Upper lobe of left lung (tissue), 6 donors: ENCODE measurements at regions not wholly inside any gene's neighbourhood (a gene's known extent, or its start where the extent isn't known, plus 50 kb on each side); places are given as distances from the start of the nearest gene placed in this dataset.

Source experiments
- ATAC-seq, 2 donors: fragments of 200-7000 bp; cut with Tn5 transposase; one replicate each; pipeline ENCODE4 v1.9.1; 2022; ENCODE audit warnings: mild to moderate bottlenecking in 2 of 2, moderate library complexity in 2 of 2; ENCODE audit not compliant: low FRiP score in 2 of 2
- DNase-seq, 2 donors: peaks; one replicate each; pipeline ENCODE4 v3.0.0-alpha.2; 2019 to 2020
- H3K27ac ChIP-seq, 4 donors: fragments of 200-600 bp; sonication (generic); one replicate each; pipeline ENCODE4 v1.5.1; 2016 to 2019
- H3K27me3 ChIP-seq, 4 donors: fragments of 200-600 bp; sonication (generic); one replicate each; pipeline ENCODE4 v1.5.1; 2017 to 2019
- H3K36me3 ChIP-seq, 4 donors: fragments of 200-600 bp; sonication (generic); one replicate each; pipeline ENCODE4 v1.5.1; 2016 to 2019
- H3K4me1 ChIP-seq, 4 donors: fragments of 200-600 bp; sonication (generic); one replicate each; pipeline ENCODE4 v1.5.1; 2018 to 2019
- H3K4me3 ChIP-seq, 4 donors: fragments of 200-600 bp; sonication (generic); one replicate each; pipeline ENCODE4 v1.5.1; 2017 to 2019; ENCODE audit warnings: mild to moderate bottlenecking in 2 of 4, moderate library complexity in 1 of 4
- H3K9me3 ChIP-seq, 4 donors: fragments of 200-600 bp; sonication (generic); one replicate each; pipeline ENCODE4 v1.5.1; 2018 to 2019
- EP300 ChIP-seq, 4 donors: sonication (generic); formaldehyde crosslinking; IDR thresholded peaks; one replicate each; pipeline ENCODE4 v1.5.1; 2017; ENCODE audit warnings: antibody characterized with exemption in 4 of 4, control low read depth in 2 of 4
- POLR2A ChIP-seq, 4 donors: fragments of 450-650 bp; IDR thresholded peaks; one replicate each; pipeline ENCODE4 v1.5.1; 2016 to 2017; ENCODE audit warnings: antibody characterized with exemption in 4 of 4, mild to moderate bottlenecking in 2 of 4
- POLR2AphosphoS5 ChIP-seq, 2 donors: sonication (generic); formaldehyde crosslinking; IDR thresholded peaks; one replicate each; pipeline ENCODE4 v1.5.1; 2017; ENCODE audit warnings: antibody characterized with exemption in 2 of 2
- WGBS, 2 donors: methylation state at CpG; one replicate each; pipeline ENCODE4 v1.1.5; 2017 to 2018; 5-methylcytosine and 5-hydroxymethylcytosine counted together
- TF ChIP-seq, protein P1 (sequence below), 6 experiments: fragments of 450-650 bp in 4 of 6; fragments of 200-600 bp in 2 of 6; sonication (generic) in 2 of 6; IDR thresholded peaks; one replicate each; pipeline ENCODE4 v1.5.1; 2016 to 2019; ENCODE audit warnings: antibody characterized with exemption in 6 of 6
- donor health status: DM: no; HTN: no; CAD: no; lungs with moderate emphysema.
- donor health status: DM: no; HTN: yes; CAD: no; lungs with severe emphysema.

DNA sequence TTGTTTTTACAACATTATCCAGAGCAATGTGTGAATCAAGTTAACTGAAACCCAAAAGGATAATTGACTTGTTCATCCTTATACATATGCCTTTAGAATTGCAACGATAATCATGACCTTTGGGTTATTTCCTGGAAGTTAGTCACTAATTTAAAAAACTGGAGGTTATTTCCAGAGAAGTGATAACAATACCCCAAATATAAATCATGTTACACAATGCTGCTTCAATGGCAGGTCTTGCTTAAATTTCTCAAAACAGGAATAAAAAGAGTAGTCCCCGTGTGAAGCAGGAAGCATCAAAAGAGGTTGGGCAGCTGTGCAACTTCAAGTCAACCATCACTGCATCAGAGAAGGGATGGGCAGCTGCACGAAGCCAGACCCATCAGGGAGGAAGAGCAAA is 134.4 kb downstream of the EFNB2 start:
- Histone ChIP-seq H3K4me3 (no peak overlapping the region), H3K36me3 (no peaks in the 10 kb centered on the region), H3K27ac (no peak overlapping the region), H3K4me1 (no peaks in the 10 kb centered on the region), H3K27me3 (no peaks in the 10 kb centered on the region), H3K9me3 (no peaks in the 10 kb centered on the region)
- ATAC-seq (no peak), DNase-seq (no peak)
- TF ChIP-seq POLR2AphosphoS5 (IDR thresholded peaks at IDR 0.05) (no peak), EP300 (IDR thresholded peaks at IDR 0.05) (no peak), POLR2A (IDR thresholded peaks at IDR 0.05) (no peak)
- TF ChIP-seq, protein P1, sequence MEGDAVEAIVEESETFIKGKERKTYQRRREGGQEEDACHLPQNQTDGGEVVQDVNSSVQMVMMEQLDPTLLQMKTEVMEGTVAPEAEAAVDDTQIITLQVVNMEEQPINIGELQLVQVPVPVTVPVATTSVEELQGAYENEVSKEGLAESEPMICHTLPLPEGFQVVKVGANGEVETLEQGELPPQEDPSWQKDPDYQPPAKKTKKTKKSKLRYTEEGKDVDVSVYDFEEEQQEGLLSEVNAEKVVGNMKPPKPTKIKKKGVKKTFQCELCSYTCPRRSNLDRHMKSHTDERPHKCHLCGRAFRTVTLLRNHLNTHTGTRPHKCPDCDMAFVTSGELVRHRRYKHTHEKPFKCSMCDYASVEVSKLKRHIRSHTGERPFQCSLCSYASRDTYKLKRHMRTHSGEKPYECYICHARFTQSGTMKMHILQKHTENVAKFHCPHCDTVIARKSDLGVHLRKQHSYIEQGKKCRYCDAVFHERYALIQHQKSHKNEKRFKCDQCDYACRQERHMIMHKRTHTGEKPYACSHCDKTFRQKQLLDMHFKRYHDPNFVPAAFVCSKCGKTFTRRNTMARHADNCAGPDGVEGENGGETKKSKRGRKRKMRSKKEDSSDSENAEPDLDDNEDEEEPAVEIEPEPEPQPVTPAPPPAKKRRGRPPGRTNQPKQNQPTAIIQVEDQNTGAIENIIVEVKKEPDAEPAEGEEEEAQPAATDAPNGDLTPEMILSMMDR (IDR thresholded peaks at IDR 0.05), result no peak
- 43 to 56% methylated on average over 3 of the region's 3 CpGs for WGBS, 2 donors

- Histone ChIP-seq H3K9me3 (no peaks in the 10 kb centered on the region), H3K27me3 (no peaks in the 10 kb centered on the region), H3K4me1 (no peaks in the 10 kb centered on the region), H3K27ac (no peak overlapping the region), H3K4me3 (no peak overlapping the region), H3K36me3 (no peaks in the 10 kb centered on the region)
- TF ChIP-seq, protein P1 (IDR thresholded peaks at IDR 0.05), result no peak
- no peak for TF ChIP-seq EP300 (IDR thresholded peaks at IDR 0.05)
- TF ChIP-seq POLR2A (IDR thresholded peaks at IDR 0.05), result no peak
- TF ChIP-seq POLR2AphosphoS5 (IDR thresholded peaks at IDR 0.05), result no peak
- ATAC-seq (no peak), DNase-seq (no peak)
- 74 to 93% methylated on average over 1 of the region's 1 CpG for WGBS, 2 donors
These were observed 135.2 kb downstream of the EFNB2 start for GRCh38 chr13:106400289-106400688.

DNA sequence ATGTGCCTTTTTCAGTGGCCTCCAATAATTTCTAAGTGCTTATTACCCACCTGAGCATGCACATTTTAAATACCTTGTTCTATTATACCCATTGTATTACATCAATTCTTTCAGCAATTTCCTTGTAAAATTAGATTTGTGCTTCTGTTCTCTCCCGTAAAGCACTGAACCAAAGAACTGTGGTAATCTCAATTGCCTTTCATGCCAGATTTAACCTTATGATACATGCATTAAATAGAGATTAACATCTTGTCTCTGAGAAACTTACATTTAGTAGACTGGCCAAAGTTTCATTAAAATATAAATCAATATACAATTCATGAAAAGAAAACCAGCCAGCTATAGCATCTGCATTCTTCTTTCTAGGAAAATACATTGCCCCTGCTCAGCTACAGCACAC is 137.2 kb downstream of the EFNB2 start:
- TF ChIP-seq EP300 (IDR thresholded peaks at IDR 0.05) (no peak), POLR2AphosphoS5 (IDR thresholded peaks at IDR 0.05) (no peak), POLR2A (IDR thresholded peaks at IDR 0.05) (no peak)
- TF ChIP-seq, protein P1 (IDR thresholded peaks at IDR 0.05), result no peak
- DNase-seq, result no peak
- Histone ChIP-seq H3K27ac (no peak overlapping the region), H3K9me3 (no peaks in the 10 kb centered on the region), H3K27me3 (no peaks in the 10 kb centered on the region), H3K36me3 (no peaks in the 10 kb centered on the region), H3K4me1 (no peaks in the 10 kb centered on the region), H3K4me3 (no peak overlapping the region)
- no peak for ATAC-seq
- whole genome bisulfite sequencing, 2 donors, result 90 to 92% methylated on average over 1 of the region's 1 CpG

GRCh38 chr13:106393776-106394175 is 141.7 kb downstream of the EFNB2 start:
- TF ChIP-seq POLR2AphosphoS5 (IDR thresholded peaks at IDR 0.05) (no peak), POLR2A (IDR thresholded peaks at IDR 0.05) (no peak)
- ATAC-seq (no peak), DNase-seq (no peak)
- Histone ChIP-seq H3K27me3 (no peaks in the 10 kb centered on the region), H3K4me1 (peaks cover 0 to 8% (median 3%) of the 10 kb centered on the region in 4 donors), H3K9me3 (no peaks in the 10 kb centered on the region), H3K27ac (no peak overlapping the region), H3K36me3 (no peaks in the 10 kb centered on the region), H3K4me3 (no peak overlapping the region)
- WGBS, 2 donors, result 57 to 92% methylated on average over 3 to 4 of the region's 4 CpGs

GRCh38 chr13:106391681-106392080 is 143.8 kb downstream of the EFNB2 start:
- WGBS, 2 donors, result 89 to 96% methylated on average over 5 to 6 of the region's 6 CpGs
- H3K9me3 ChIP-seq, result no peaks in the 10 kb centered on the region
- H3K4me1 ChIP-seq, result peaks cover 0 to 8% (median 3%) of the 10 kb centered on the region in 4 donors
- no peak for ATAC-seq
- no peaks in the 10 kb centered on the region for H3K27me3 ChIP-seq
- DNase-seq, result no peak
- TF ChIP-seq, protein P1 (IDR thresholded peaks at IDR 0.05), result no peak
- TF ChIP-seq POLR2A (IDR thresholded peaks at IDR 0.05) (no peak), EP300 (IDR thresholded peaks at IDR 0.05) (no peak), POLR2AphosphoS5 (IDR thresholded peaks at IDR 0.05) (no peak)
- H3K27ac ChIP-seq, result no peak overlapping the region
- no peak overlapping the region for H3K4me3 ChIP-seq
- no peaks in the 10 kb centered on the region for H3K36me3 ChIP-seq
